MCF 10A (cell line): ENCODE measurements at regions not wholly inside any gene's neighbourhood (a gene's known extent, or its start where the extent isn't known, plus 50 kb on each side); places are given as distances from the start of the nearest gene placed in this dataset.

Source experiments
- BruUV-seq: library from RNA; stranded (reverse); fragments of 400-500 nt; replicated peaks from 2 replicates; lab custom pipeline; 2021; lab: Mats Ljungman, UMichigan
- CTCF ChIA-PET: fragments of 300-600 bp; sonication (Branson Sonifier 250); formaldehyde crosslinking; extraction: SDS; loops from one replicate; lab custom pipeline; 2021; ENCODE audit warnings: antibody characterized with exemption, inconsistent platforms; lab: Yijun Ruan, JAX
- POLR2A ChIA-PET: fragments of 300-600, 350-650 bp; sonication (Branson Sonifier 250); formaldehyde crosslinking; extraction: SDS; loops from one replicate; lab custom pipeline; 2020; ENCODE audit warnings: antibody characterized with exemption, inconsistent platforms; lab: Yijun Ruan, JAX
- DNase-seq: peaks from one replicate; pipeline ENCODE4 v3.0.0-alpha.2; 2018; ENCODE audit not compliant: unreplicated experiment
- H3K27ac Mint-ChIP-seq: one replicate; pipeline ENCODE4 v1.8.0; 2022; ENCODE audit warnings: mild to moderate bottlenecking, low read depth, mixed read lengths; ENCODE audit not compliant: unreplicated experiment
- H3K27me3 Mint-ChIP-seq: one replicate; pipeline ENCODE4 v1.8.0; 2022; ENCODE audit warnings: mixed read lengths; ENCODE audit not compliant: insufficient read depth, unreplicated experiment
- H3K36me3 Mint-ChIP-seq: one replicate; pipeline ENCODE4 v1.8.0; 2022; ENCODE audit warnings: mild to moderate bottlenecking, moderate library complexity, mixed read lengths; ENCODE audit not compliant: insufficient read depth, unreplicated experiment
- H3K4me1 Mint-ChIP-seq: one replicate; pipeline ENCODE4 v1.8.0; 2022; ENCODE audit warnings: mixed read lengths; ENCODE audit not compliant: insufficient read depth, unreplicated experiment
- H3K4me3 Mint-ChIP-seq: one replicate; pipeline ENCODE4 v1.8.0; 2022; ENCODE audit warnings: mild to moderate bottlenecking, moderate library complexity, mixed read lengths; ENCODE audit not compliant: unreplicated experiment
- H3K9me3 Mint-ChIP-seq: one replicate; pipeline ENCODE4 v1.8.0; 2022; ENCODE audit warnings: mixed read lengths; ENCODE audit not compliant: unreplicated experiment
- CTCF ChIP-seq: fragments of 200-600 bp; IDR thresholded peaks from one replicate; pipeline ENCODE4 v1.8.0; 2022; ENCODE audit warnings: antibody characterized with exemption, mild to moderate bottlenecking; ENCODE audit not compliant: unreplicated experiment
- intact Hi-C: fragments of 100-400 bp; cut with micrococcal nuclease; formaldehyde crosslinking; loops from 2 replicates; pipeline ENCODE4 v1.14.1; 2022

- peak; percentile 78 for DNase-seq
Measured at GRCh38 chr5:74042959-74043358, 417.0 kb downstream of the ARHGEF28 start.

GRCh38 chr5:74042559-74042958, 416.6 kb downstream of the ARHGEF28 start:
- TF ChIP-seq CTCF: no peak
- intact Hi-C loops: loop anchor here (10.0 kb wide), 1 partner anchor 448 kb away; no protein-coding TSS in a partner anchor
- no peak for DNase-seq
- ChIA-PET CTCF (interaction anchor here (0.6 to 0.9 kb wide), 2 partner anchors 14 to 48 kb away, joined by 3 to 4 read pairs; no protein-coding TSS in a partner anchor), POLR2A (interaction anchor here (0.6 kb wide), 1 partner anchor 197 kb away, joined by 3 read pairs; no protein-coding TSS in a partner anchor)
- H3K27ac Mint-ChIP-seq: no peak overlapping the region
- peaks cover 21% of the 10 kb centered on the region for H3K4me1 Mint-ChIP-seq
- H3K4me3 Mint-ChIP-seq: no peak overlapping the region
- H3K36me3 Mint-ChIP-seq: no peaks in the 10 kb centered on the region
- no peaks in the 10 kb centered on the region for H3K27me3 Mint-ChIP-seq
- no peaks in the 10 kb centered on the region for H3K9me3 Mint-ChIP-seq
- BruUV-seq: no TSS peak

More at GRCh38 chr5:74042959-74043358, 417.0 kb downstream of the ARHGEF28 start:
- ChIA-PET CTCF (interaction anchor here (0.6 to 0.9 kb wide), 2 partner anchors 14 to 48 kb away, joined by 3 to 4 read pairs; no protein-coding TSS in a partner anchor), POLR2A (interaction anchor here (0.6 kb wide), 1 partner anchor 196 kb away, joined by 3 read pairs; no protein-coding TSS in a partner anchor)
- intact Hi-C loops: loop anchor here (10.0 kb wide), 1 partner anchor 448 kb away; no protein-coding TSS in a partner anchor
- no peak for TF ChIP-seq CTCF
- no peaks in the 10 kb centered on the region for H3K9me3 Mint-ChIP-seq
- no TSS peak for BruUV-seq
- H3K27me3 Mint-ChIP-seq: no peaks in the 10 kb centered on the region
- no peak overlapping the region for H3K4me3 Mint-ChIP-seq
- peaks cover 21% of the 10 kb centered on the region for H3K4me1 Mint-ChIP-seq
- no peak overlapping the region for H3K27ac Mint-ChIP-seq
- H3K36me3 Mint-ChIP-seq: no peaks in the 10 kb centered on the region

GRCh38 chr5:74041913-74042312, 415.9 kb downstream of the ARHGEF28 start:
- BruUV-seq: no TSS peak
- intact Hi-C loops: loop anchor here (10.0 kb wide), 1 partner anchor 447 kb away; no protein-coding TSS in a partner anchor
- TF ChIP-seq CTCF: no peak
- ChIA-PET CTCF (interaction anchor here (0.6 kb wide), 1 partner anchor 58 kb away, joined by 4 read pairs; no protein-coding TSS in a partner anchor), POLR2A (no interaction called here)
- H3K4me1 Mint-ChIP-seq: peaks cover 21% of the 10 kb centered on the region
- no peaks in the 10 kb centered on the region for H3K9me3 Mint-ChIP-seq
- H3K27ac Mint-ChIP-seq: no peak overlapping the region
- H3K4me3 Mint-ChIP-seq: no peak overlapping the region
- H3K36me3 Mint-ChIP-seq: no peaks in the 10 kb centered on the region
- no peaks in the 10 kb centered on the region for H3K27me3 Mint-ChIP-seq
- DNase-seq: no peak

DNA sequence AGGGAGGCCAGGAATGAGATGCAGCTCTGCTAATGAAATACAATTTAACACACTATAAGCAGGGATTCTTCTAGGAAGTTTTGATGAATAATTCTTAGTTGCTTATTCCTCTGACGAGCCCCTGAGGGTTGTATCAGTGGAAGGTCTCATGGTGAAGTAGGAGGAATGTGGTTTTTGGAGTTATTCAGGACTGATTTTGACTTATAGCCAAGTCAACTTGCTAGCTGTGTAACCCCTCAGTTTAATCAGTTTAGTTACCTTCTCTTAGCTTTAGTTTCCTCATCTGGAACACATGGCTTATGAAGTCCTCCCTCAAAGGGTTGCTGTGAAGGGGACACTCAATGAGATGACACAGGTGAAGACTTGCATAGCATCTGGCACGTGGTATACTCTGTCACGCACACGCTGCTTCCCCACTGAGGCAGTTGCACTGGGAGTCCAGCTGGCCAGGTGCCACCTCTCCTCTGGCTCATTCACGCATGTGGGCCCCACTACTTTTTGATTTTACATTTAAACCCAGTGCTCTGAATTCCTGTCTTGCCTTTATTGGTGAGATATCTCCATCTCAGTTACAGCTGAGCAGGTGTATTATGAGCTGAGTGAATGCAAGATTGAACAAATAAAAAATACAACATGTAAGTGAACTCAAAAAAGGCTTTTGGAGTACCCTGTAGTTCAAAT, 415.0 kb downstream of the ARHGEF28 start:
- no peak overlapping the region for H3K4me3 Mint-ChIP-seq
- H3K36me3 Mint-ChIP-seq: no peaks in the 10 kb centered on the region
- no peak overlapping the region for H3K27ac Mint-ChIP-seq
- peaks cover 28% of the 10 kb centered on the region for H3K4me1 Mint-ChIP-seq
- no peak for DNase-seq
- H3K27me3 Mint-ChIP-seq: no peaks in the 10 kb centered on the region
- BruUV-seq: no TSS peak
- intact Hi-C loops: loop anchor here (10.0 kb wide), 1 partner anchor 446 kb away; no protein-coding TSS in a partner anchor
- ChIA-PET POLR2A (no interaction called here), CTCF (interaction anchor here (0.6 kb wide), 1 partner anchor 15 kb away, joined by 3 read pairs; no protein-coding TSS in a partner anchor)
- no peaks in the 10 kb centered on the region for H3K9me3 Mint-ChIP-seq
- TF ChIP-seq CTCF: no peak
